ENCODE measurements at regions not wholly inside any gene's neighbourhood (a gene's known extent, or its start where the extent isn't known, plus 50 kb on each side); places are given as distances from the start of the nearest gene placed in this dataset.

- H3K27me3 ChIP-seq (ENCODE audit: insufficient read depth, low read depth, severe bottlenecking) = no peaks in the 10 kb centered on the region
- no peak for TF ChIP-seq CTCF (IDR thresholded peaks at IDR 0.05; ENCODE audit: low read depth, low read length)
- DNase-seq = no peak
- no peak overlapping the region for H3K4me3 ChIP-seq (ENCODE audit: low read depth, low read length)
- no peak overlapping the region for H3K27ac ChIP-seq
- H3K36me3 ChIP-seq = no peaks in the 10 kb centered on the region
- no peaks in the 10 kb centered on the region for H3K9me3 ChIP-seq (ENCODE audit: severe bottlenecking)
Measured at GRCh38 chr17:12537436-12537835, 128.3 kb upstream of the MYOCD start.

- no peak overlapping the region for H3K4me3 ChIP-seq (ENCODE audit: low read depth, low read length)
- no peak for DNase-seq
- H3K27me3 ChIP-seq (ENCODE audit: insufficient read depth, low read depth, severe bottlenecking) = no peaks in the 10 kb centered on the region
- H3K27ac ChIP-seq = no peak overlapping the region
- no peaks in the 10 kb centered on the region for H3K9me3 ChIP-seq (ENCODE audit: severe bottlenecking)
- no peak for TF ChIP-seq CTCF (IDR thresholded peaks at IDR 0.05; ENCODE audit: low read depth, low read length)
- no peaks in the 10 kb centered on the region for H3K36me3 ChIP-seq
Measured at GRCh38 chr17:12538003-12538402, 127.7 kb upstream of the MYOCD start.

GRCh38 chr17:12545877-12546513 lies 119.7 kb upstream of the MYOCD start:
- H3K9me3 ChIP-seq (ENCODE audit: severe bottlenecking) = no peaks in the 10 kb centered on the region
- TF ChIP-seq CTCF (IDR thresholded peaks at IDR 0.05; ENCODE audit: low read depth, low read length) = peak; percentile 84
- no peaks in the 10 kb centered on the region for H3K36me3 ChIP-seq
- DNase-seq = peak; percentile 50
- no peak overlapping the region for H3K4me3 ChIP-seq (ENCODE audit: low read depth, low read length)
- no peaks in the 10 kb centered on the region for H3K27me3 ChIP-seq (ENCODE audit: insufficient read depth, low read depth, severe bottlenecking)
- H3K27ac ChIP-seq = no peak overlapping the region

GRCh38 chr17:12546983-12547382 lies 118.7 kb upstream of the MYOCD start:
- DNase-seq = no peak
- no peaks in the 10 kb centered on the region for H3K9me3 ChIP-seq (ENCODE audit: severe bottlenecking)
- no peak overlapping the region for H3K4me3 ChIP-seq (ENCODE audit: low read depth, low read length)
- H3K36me3 ChIP-seq = no peaks in the 10 kb centered on the region
- H3K27ac ChIP-seq = no peak overlapping the region
- no peaks in the 10 kb centered on the region for H3K27me3 ChIP-seq (ENCODE audit: insufficient read depth, low read depth, severe bottlenecking)
- no peak for TF ChIP-seq CTCF (IDR thresholded peaks at IDR 0.05; ENCODE audit: low read depth, low read length)

- Histone ChIP-seq H3K27ac (no peak overlapping the region), H3K4me3 (ENCODE audit: low read depth, low read length) (no peak overlapping the region), H3K36me3 (no peaks in the 10 kb centered on the region), H3K27me3 (ENCODE audit: insufficient read depth, low read depth, severe bottlenecking) (no peaks in the 10 kb centered on the region), H3K9me3 (ENCODE audit: severe bottlenecking) (no peaks in the 10 kb centered on the region)
- TF ChIP-seq CTCF (IDR thresholded peaks at IDR 0.05; ENCODE audit: low read depth, low read length) = no peak
- no peak for DNase-seq
Measured at GRCh38 chr17:12547831-12548230, 117.9 kb upstream of the MYOCD start.

- Histone ChIP-seq H3K27ac (no peak overlapping the region), H3K36me3 (no peaks in the 10 kb centered on the region), H3K9me3 (ENCODE audit: severe bottlenecking) (no peaks in the 10 kb centered on the region), H3K4me3 (ENCODE audit: low read depth, low read length) (no peak overlapping the region), H3K27me3 (ENCODE audit: insufficient read depth, low read depth, severe bottlenecking) (no peaks in the 10 kb centered on the region)
- no peak for DNase-seq
- TF ChIP-seq CTCF (IDR thresholded peaks at IDR 0.05; ENCODE audit: low read depth, low read length) = no peak
Measured at GRCh38 chr17:12548558-12548957, 117.1 kb upstream of the MYOCD start.

All from WERI-Rb-1 (cell line).